ENCODE measurements at regions not wholly inside any gene's neighbourhood (a gene's known extent, or its start where the extent isn't known, plus 50 kb on each side); places are given as distances from the start of the nearest gene placed in this dataset.

- TF ChIP-seq, protein P1, sequence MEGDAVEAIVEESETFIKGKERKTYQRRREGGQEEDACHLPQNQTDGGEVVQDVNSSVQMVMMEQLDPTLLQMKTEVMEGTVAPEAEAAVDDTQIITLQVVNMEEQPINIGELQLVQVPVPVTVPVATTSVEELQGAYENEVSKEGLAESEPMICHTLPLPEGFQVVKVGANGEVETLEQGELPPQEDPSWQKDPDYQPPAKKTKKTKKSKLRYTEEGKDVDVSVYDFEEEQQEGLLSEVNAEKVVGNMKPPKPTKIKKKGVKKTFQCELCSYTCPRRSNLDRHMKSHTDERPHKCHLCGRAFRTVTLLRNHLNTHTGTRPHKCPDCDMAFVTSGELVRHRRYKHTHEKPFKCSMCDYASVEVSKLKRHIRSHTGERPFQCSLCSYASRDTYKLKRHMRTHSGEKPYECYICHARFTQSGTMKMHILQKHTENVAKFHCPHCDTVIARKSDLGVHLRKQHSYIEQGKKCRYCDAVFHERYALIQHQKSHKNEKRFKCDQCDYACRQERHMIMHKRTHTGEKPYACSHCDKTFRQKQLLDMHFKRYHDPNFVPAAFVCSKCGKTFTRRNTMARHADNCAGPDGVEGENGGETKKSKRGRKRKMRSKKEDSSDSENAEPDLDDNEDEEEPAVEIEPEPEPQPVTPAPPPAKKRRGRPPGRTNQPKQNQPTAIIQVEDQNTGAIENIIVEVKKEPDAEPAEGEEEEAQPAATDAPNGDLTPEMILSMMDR (IDR thresholded peaks at IDR 0.05; ENCODE audit: borderline replicate concordance, control extremely low read depth, extremely low read depth, insufficient read depth, missing control alignments), result no peak
- in situ Hi-C loops (cut with MboI; ENCODE audit: low sequenced_read_pairs, unreplicated experiment), result no loop called here
- DNase-seq (ENCODE audit: low spot score), result no peak
Observed at GRCh38 chr2:236928380-236929037, 157.2 kb upstream of the COPS8 start.

- DNase-seq (ENCODE audit: low spot score), result no peak
- TF ChIP-seq, protein P1 (IDR thresholded peaks at IDR 0.05; ENCODE audit: borderline replicate concordance, control extremely low read depth, extremely low read depth, insufficient read depth, missing control alignments), result no peak
- in situ Hi-C loops (cut with MboI; ENCODE audit: low sequenced_read_pairs, unreplicated experiment), result no loop called here
Observed at GRCh38 chr2:236932831-236933361, 152.8 kb upstream of the COPS8 start.

DNA sequence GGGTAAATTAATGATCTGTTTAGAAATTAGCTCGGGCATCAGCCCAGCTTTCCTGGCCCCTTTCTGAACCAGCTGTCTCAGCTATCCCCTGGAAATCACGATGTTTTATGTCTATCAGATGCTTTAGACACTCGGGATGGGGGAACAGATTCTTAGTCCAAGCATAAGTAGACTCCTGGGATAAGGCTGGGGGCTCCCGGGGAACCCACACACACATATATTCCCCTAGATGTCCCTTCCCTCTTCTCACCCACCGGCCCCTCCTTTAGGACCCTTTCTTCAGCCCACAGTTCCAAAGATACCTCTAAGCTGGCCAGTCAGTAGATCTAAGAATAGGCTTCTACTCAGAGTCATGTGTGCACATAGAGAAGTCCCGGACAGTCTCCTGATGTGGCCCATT is 151.5 kb upstream of the COPS8 start:
- no peak for DNase-seq (ENCODE audit: low spot score)
- TF ChIP-seq, protein P1 (IDR thresholded peaks at IDR 0.05; ENCODE audit: borderline replicate concordance, control extremely low read depth, extremely low read depth, insufficient read depth, missing control alignments), result no peak
- in situ Hi-C loops (cut with MboI; ENCODE audit: low sequenced_read_pairs, unreplicated experiment), result no loop called here

DNA sequence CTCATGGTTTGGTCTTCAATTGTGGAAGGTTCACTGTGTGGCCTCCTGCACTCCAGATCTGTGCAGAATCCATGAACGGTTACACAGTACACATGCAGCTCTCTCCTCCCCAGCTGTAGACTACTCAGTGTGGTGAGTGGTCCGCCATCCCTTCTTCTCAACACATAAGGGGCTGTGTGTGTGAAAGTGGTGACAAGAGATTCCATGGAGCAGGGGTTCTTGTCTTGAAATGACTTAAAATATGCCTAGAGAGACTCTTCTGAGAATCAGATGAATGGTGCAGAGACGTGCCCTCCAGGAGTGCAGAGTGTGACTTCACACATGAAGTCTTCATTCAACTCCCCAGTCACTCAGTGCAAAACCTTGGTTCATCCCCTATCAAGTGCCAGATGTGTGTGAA is 151.0 kb upstream of the COPS8 start:
- DNase-seq (ENCODE audit: low spot score), result no peak
- TF ChIP-seq, protein P1 (IDR thresholded peaks at IDR 0.05; ENCODE audit: borderline replicate concordance, control extremely low read depth, extremely low read depth, insufficient read depth, missing control alignments), result no peak
- in situ Hi-C loops (cut with MboI; ENCODE audit: low sequenced_read_pairs, unreplicated experiment), result no loop called here

- TF ChIP-seq, protein P1 (IDR thresholded peaks at IDR 0.05; ENCODE audit: borderline replicate concordance, control extremely low read depth, extremely low read depth, insufficient read depth, missing control alignments), result no peak
- in situ Hi-C loops (cut with MboI; ENCODE audit: low sequenced_read_pairs, unreplicated experiment), result no loop called here
- no peak for DNase-seq (ENCODE audit: low spot score)
Observed at GRCh38 chr2:236935083-236935482, 150.6 kb upstream of the COPS8 start.

GRCh38 chr2:236935631-236936445 is 149.9 kb upstream of the COPS8 start:
- TF ChIP-seq, protein P1 (IDR thresholded peaks at IDR 0.05; ENCODE audit: borderline replicate concordance, control extremely low read depth, extremely low read depth, insufficient read depth, missing control alignments), result no peak
- in situ Hi-C loops (cut with MboI; ENCODE audit: low sequenced_read_pairs, unreplicated experiment), result no loop called here
- DNase-seq (ENCODE audit: low spot score), result no peak

Measured in GM13976 (cell line).